ENCODE measurements at regions not wholly inside any gene's neighbourhood (a gene's known extent, or its start where the extent isn't known, plus 50 kb on each side); places are given as distances from the start of the nearest gene placed in this dataset.

- DNase-seq (ENCODE audit: low read depth in 2 of 2) = peak; percentile 83 to 97
- H3K4me3 ChIP-seq (replicated peaks in 1 of 2; ENCODE audit: low read depth in 2 of 2, low read length in 2 of 2) = no peak overlapping the region
- no peak for TF ChIP-seq CTCF (IDR thresholded peaks at IDR 0.05; ENCODE audit: low read depth, low read length)
These were observed 887.3 kb downstream of the NTRK3 start for GRCh38 chr15:87369269-87369668.

- DNase-seq (ENCODE audit: low read depth in 2 of 2) = peak in 1 of 2 donors; percentile 23
- no peak for TF ChIP-seq CTCF (IDR thresholded peaks at IDR 0.05; ENCODE audit: low read depth, low read length)
- H3K4me3 ChIP-seq (replicated peaks in 1 of 2; ENCODE audit: low read depth in 2 of 2, low read length in 2 of 2) = no peak overlapping the region
These were observed 888.0 kb downstream of the NTRK3 start for GRCh38 chr15:87368511-87368910.

- DNase-seq (ENCODE audit: low read depth in 2 of 2) = peak; percentile 74 to 82
- no peak overlapping the region for H3K4me3 ChIP-seq (replicated peaks in 1 of 2; ENCODE audit: low read depth in 2 of 2, low read length in 2 of 2)
- no peak for TF ChIP-seq CTCF (IDR thresholded peaks at IDR 0.05; ENCODE audit: low read depth, low read length)
These were observed 891.4 kb downstream of the NTRK3 start for GRCh38 chr15:87365186-87365585.

DNA sequence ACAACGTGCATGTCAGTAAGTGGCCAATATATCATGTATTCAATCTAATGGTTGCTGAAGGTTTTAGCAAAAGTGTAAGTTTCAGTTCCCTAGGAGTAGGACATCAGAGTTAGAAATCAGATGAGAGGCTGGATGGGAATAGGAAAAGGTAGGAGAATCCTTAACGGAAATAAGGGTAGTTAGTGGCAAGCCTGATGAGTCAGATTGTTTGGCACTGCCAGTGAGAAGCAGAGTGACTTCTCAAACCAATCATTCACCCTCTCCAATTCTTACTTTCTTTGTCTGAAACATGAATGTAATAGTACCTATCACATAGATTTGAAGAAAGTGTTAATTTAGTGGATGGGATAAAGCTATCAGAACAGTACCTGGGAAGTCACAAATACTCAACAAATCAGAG lies 894.0 kb downstream of the NTRK3 start:
- H3K4me3 ChIP-seq (replicated peaks in 1 of 2; ENCODE audit: low read depth in 2 of 2, low read length in 2 of 2) = no peak overlapping the region
- no peak for TF ChIP-seq CTCF (IDR thresholded peaks at IDR 0.05; ENCODE audit: low read depth, low read length)
- peak in 1 of 2 donors; percentile 27 for DNase-seq (ENCODE audit: low read depth in 2 of 2)

DNA sequence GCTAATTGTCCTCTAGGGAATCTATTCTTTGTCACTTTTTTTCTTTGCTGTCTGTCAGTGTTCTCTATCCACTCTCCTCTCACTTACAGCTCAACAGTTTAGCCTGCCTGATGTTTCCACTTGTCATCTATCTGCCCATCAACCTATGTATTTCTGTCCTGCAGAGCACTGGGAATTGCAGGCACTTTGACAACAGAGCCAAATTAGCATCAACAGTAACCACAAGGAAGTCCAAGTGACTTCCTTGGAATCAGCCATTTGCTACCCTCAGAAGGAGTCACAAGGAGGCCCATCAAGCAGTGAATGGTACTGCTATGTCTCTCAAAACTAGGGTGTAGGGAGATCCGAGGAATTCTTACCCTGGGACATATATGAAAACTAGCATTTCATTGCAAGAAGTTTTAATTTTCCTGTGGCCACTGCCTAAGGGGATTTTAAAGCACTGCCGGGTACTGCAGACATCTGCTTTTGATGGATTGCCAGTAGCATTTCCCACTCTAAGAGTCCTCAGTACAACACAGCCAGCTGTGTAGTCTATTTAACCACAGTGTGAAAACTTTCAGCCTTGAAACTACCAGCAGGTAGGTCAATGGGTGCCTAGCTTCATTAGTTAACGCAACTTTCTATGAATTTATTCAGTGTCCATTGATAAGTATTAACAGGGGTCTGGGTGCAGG lies 898.8 kb downstream of the NTRK3 start:
- no peak for DNase-seq (ENCODE audit: low read depth in 2 of 2)
- H3K4me3 ChIP-seq (replicated peaks in 1 of 2; ENCODE audit: low read depth in 2 of 2, low read length in 2 of 2) = no peak overlapping the region

DNA sequence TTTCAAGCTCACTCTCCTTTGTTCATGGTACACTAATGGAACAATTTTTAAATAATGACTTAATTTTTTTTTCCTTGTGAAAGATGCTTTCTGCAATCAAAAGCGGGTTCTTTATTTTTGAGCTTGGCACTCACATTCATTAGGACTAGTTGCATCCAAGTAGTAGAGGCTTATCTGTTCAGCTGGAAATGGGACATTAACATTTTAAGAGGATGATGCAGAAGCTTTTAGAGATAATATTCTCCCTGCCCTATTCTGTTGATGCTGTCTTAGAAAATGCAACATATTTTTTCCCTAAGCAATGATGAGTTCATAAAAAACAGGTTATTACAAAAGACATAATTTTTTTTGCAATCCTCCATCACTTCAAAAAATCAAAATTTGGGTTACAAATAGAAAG lies 900.6 kb downstream of the NTRK3 start:
- TF ChIP-seq CTCF (IDR thresholded peaks at IDR 0.05; ENCODE audit: low read depth, low read length) = no peak
- DNase-seq (ENCODE audit: low read depth in 2 of 2) = no peak
- no peak overlapping the region for H3K4me3 ChIP-seq (replicated peaks in 1 of 2; ENCODE audit: low read depth in 2 of 2, low read length in 2 of 2)

More for the DNA sequence above, 898.8 kb downstream of the NTRK3 start:
- TF ChIP-seq CTCF (IDR thresholded peaks at IDR 0.05; ENCODE audit: low read depth, low read length) = no peak
